IPS-18c (cell line): ENCODE measurements at regions not wholly inside any gene's neighbourhood (a gene's known extent, or its start where the extent isn't known, plus 50 kb on each side); places are given as distances from the start of the nearest gene placed in this dataset.
"Not testable (repeated sequence)": the region's sequence is repeated elsewhere in the genome, so short reads cannot be mapped to it uniquely, and the experiment has no call there.

Experiments
- H3K4me3 ChIP-seq: 2 replicates; pipeline ENCODE4 v1.7.0; 2013; ENCODE audit warnings: low read depth, mild to moderate bottlenecking, low read length, moderate library complexity; ENCODE audit not compliant: insufficient read depth
- H3K9me3 ChIP-seq: one replicate; pipeline ENCODE4 v1.6.1; 2013; ENCODE audit warnings: mild to moderate bottlenecking, low read length, moderate library complexity; ENCODE audit not compliant: control insufficient read depth, insufficient read depth

- no peaks in the 10 kb centered on the region for H3K9me3 ChIP-seq
- no peak overlapping the region for H3K4me3 ChIP-seq
Observed at GRCh38 chr14:101276309-101277091, 284.8 kb upstream of the DIO3 start.

GRCh38 chr14:101282418-101282817 lies 278.9 kb upstream of the DIO3 start:
- H3K4me3 ChIP-seq = no peak overlapping the region
- H3K9me3 ChIP-seq = peaks cover 2% of the 10 kb centered on the region

DNA sequence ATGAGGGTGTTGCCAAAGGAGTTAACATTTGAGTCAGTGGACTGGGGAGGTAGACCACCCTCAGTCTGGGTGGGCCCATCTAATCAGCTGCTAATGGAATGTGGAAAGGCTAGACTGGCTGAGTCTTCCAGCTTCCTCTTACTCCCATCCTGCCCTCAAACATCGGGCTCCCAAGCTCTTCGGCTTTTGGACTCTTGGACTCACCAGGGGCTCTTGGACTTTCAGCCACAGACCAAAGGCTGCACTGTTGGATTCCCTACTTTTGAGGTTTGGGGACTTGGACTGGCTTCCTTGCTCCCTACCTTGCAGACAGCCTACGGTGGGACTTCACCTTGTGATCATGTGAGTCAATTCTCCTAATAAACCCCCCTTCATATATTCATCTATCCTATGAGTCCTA lies 276.6 kb upstream of the DIO3 start:
- Histone ChIP-seq H3K9me3 (peaks cover 2% of the 10 kb centered on the region), H3K4me3 (no peak overlapping the region)

DNA sequence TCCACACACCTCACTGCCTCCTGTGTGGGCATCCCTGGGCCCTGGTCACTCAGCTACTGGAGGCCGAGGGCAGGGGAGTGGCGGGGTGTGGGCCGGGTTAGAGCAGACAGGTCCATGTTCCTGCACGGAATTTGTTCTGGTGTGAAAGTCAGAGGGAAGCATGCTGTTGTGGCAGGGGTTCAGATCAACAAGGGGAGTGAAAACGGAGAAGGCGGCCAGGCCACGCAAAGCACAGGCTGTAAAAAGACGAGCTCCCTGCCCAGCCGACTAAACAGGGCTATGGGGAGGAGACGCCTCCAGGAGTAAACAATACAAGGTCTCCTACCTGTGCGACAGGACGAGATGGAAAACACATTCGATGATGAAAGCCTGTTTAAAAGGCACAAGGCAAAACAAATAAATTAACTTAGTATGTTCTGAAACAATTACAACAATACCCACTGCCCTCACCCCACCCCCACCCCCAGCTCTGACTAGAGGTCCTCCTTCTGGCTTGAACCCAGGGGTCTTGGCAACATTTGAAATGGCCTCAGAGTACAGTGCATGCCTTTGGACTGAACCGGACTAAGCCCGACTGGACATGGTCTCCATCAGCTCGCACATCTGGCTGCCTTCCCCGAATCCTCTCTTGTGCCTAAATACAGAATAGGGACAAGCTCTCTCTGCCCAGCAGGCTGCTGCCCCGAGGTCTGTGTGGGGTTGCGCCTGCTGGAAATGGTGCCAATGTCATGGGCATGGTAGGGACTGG lies 274.9 kb upstream of the DIO3 start:
- Histone ChIP-seq H3K4me3 (no peak overlapping the region), H3K9me3 (peaks cover 2% of the 10 kb centered on the region)

DNA sequence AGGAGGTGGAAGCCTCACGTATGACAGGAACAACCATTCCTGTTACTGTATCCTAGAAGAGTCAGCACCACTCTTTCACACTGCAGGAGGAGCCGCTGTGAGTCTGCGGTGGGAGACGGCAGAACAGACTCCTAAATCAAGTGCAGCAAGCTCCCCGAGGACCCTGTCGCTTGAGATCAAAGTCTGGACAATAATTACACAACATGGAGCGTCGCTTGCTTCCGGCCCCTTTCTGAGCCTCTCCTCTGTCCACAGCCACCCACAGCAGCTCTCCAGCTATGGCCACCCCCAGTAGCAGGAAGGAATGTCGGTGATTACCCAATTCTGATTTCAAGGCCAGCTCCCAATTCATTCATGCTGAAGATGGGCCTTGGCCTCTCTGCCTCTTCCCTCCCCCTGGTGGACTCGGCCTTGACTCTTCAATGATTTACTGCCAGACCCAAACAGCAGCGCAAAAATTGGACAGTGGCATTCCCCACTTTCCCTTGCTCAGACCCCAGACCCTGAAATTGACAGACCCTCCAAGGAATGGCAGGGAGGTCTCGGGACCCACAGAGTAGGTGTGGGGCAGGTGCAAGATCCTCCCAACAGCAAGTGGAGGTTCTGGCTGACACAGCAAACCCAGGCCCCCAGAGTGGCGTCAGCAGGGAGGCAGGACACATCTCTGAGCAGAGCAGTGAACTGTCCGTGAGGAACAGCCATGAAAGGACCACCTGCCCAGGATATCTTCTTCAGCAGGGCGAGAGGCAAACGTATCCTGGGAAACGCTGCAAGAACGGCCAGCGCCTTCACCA lies 272.7 kb upstream of the DIO3 start:
- H3K9me3 ChIP-seq = peaks cover 2% of the 10 kb centered on the region
- no peak overlapping the region for H3K4me3 ChIP-seq

GRCh38 chr14:101289230-101289690 lies 272.0 kb upstream of the DIO3 start:
- peaks cover 2% of the 10 kb centered on the region for H3K9me3 ChIP-seq
- H3K4me3 ChIP-seq = no peak overlapping the region

DNA sequence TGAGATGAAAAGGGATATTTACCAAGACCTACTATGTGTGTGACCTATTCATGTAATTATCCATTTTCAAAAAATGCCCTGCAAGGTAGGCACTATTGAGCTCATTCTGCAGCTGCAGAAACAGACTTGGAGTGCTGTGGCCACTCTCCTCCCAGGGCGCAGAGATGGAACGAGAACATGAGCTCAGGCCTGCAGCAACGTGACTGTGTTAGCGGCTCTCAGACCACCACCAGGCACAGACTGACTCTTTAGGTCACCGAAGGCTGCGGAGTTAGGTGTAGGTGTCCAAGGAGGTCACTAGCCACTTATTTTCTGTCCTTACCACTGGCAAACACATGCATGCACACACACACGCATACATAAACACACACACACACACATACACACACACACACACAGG lies 271.4 kb upstream of the DIO3 start:
- Histone ChIP-seq H3K9me3 (peaks cover 2% of the 10 kb centered on the region), H3K4me3 (no peak overlapping the region)

DNA sequence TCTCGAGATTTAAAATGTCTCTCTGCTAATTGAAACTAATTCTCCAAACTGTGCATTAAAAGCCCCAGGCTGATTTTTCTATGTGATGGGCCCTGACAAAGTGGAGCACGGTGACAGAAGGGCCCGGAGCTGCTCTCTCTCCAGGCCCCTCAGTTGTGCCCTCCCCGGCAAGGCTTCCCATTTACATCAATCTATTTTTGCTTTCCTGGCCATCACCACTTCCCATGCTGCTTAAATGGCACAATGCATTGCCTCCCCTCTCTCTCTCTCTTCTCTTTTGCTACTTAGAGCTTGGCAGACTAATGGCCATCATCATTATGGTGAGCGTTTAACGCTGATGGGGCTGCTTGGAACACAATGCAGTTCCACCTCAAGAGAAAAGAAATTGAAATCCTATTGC lies 270.7 kb upstream of the DIO3 start:
- no peak overlapping the region for H3K4me3 ChIP-seq

GRCh38 chr14:101291390-101291789 lies 269.9 kb upstream of the DIO3 start:
- no peak overlapping the region for H3K4me3 ChIP-seq
- H3K9me3 ChIP-seq = no peaks in the 10 kb centered on the region

More for the DNA sequence above, 270.7 kb upstream of the DIO3 start:
- no peaks in the 10 kb centered on the region for H3K9me3 ChIP-seq

DNA sequence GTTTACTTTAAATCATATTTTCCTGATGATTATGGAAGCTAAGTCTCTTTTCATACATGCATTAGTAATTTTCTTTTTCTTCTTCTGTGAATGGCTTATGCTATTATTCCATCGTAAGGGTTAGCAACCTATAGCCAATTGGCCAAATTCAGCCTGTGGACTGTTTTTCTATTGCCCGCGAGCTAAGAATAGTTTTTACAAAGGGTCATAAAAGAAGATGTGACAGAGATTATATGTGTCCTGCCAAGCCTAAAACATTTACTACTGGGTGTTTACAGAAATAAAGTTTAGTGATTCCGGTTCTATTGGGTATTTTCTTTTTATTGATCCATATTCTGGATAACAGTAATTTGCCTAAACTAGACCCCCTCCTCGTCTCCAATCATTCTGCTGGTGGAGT lies 268.8 kb upstream of the DIO3 start:
- H3K9me3 ChIP-seq = no peaks in the 10 kb centered on the region
- H3K4me3 ChIP-seq = no peak overlapping the region

GRCh38 chr14:101293605-101294004 lies 267.7 kb upstream of the DIO3 start:
- H3K9me3 ChIP-seq = no peaks in the 10 kb centered on the region
- no peak overlapping the region for H3K4me3 ChIP-seq

- no peaks in the 10 kb centered on the region for H3K9me3 ChIP-seq
- no peak overlapping the region for H3K4me3 ChIP-seq
Observed at GRCh38 chr14:101294136-101294535, 267.2 kb upstream of the DIO3 start.

GRCh38 chr14:101299781-101300180 lies 261.5 kb upstream of the DIO3 start:
- not testable (repeated sequence) for H3K9me3 ChIP-seq, H3K4me3 ChIP-seq

DNA sequence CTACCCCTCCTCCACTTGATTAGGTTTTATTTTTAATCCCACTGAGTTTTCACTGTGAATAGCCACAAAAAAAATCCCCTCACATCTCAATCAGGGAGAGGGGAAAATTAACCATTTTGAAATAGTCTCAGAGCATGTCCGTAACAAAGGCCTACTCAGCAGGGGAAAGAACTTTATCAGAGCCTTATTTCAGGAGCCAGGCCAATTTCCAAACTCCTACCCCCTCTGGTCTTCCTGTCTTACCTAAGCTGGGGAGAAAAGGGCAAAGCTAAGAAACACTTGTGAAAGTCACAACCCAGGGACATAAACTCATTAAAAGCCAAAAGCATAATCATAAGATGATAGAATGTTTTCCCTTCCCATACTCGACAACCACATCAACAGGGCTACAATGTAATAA lies 260.3 kb upstream of the DIO3 start:
- Histone ChIP-seq H3K9me3 (no peaks in the 10 kb centered on the region), H3K4me3 (no peak overlapping the region)

GRCh38 chr14:101307162-101307561 lies 254.1 kb upstream of the DIO3 start:
- H3K4me3 ChIP-seq, H3K9me3 ChIP-seq: not testable (repeated sequence)

GRCh38 chr14:101311186-101311585 lies 250.1 kb upstream of the DIO3 start:
- not testable (repeated sequence) for H3K9me3 ChIP-seq, H3K4me3 ChIP-seq

GRCh38 chr14:101313268-101313667 lies 248.0 kb upstream of the DIO3 start:
- Histone ChIP-seq H3K4me3 (no peak overlapping the region), H3K9me3 (peaks cover 3% of the 10 kb centered on the region)
